ENCODE measurements at regions not wholly inside any gene's neighbourhood (a gene's known extent, or its start where the extent isn't known, plus 50 kb on each side); places are given as distances from the start of the nearest gene placed in this dataset.

DNA sequence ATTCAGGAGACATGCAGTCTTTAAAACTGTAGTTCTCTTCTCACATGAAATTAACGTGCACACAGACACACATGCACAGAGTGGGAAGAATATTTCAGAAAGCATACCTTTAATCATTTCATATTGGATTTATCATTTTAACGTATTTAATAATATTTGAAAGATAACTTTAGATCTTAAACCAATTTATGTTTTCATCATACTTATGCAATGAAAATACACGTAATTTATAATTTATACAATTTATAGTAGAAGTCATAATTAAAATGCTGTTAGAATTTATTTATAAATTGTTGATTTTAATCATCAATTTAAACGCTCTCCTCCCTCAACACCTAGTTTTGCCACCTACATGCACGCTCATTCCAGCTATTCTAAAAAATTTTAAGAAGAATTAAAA, 894.9 kb upstream of the CTNND2 start:
- Histone ChIP-seq H3K4me1 (ENCODE audit: insufficient read depth, low read length) (no peaks in the 10 kb centered on the region), H3K27me3 (ENCODE audit: insufficient read depth, low read length, poor library complexity, severe bottlenecking) (no peaks in the 10 kb centered on the region), H3K27ac (ENCODE audit: low read depth, low read length) (no peak overlapping the region), H3K4me3 (ENCODE audit: low read length) (no peak overlapping the region), H3K9me3 (ENCODE audit: low read length) (no peaks in the 10 kb centered on the region), H3K36me3 (ENCODE audit: insufficient read depth, low read length) (no peaks in the 10 kb centered on the region)
- Mint-ChIP-seq H3K9me3 (peaks cover 2 to 27% (median 14%) of the 10 kb centered on the region in 5 donors), H3K27me3 (no peaks in the 10 kb centered on the region), H3K4me3 (no peak overlapping the region), H3K4me1 (no peaks in the 10 kb centered on the region), H3K36me3 (peaks cover 0 to 6% (median under 1%) of the 10 kb centered on the region in 3 donors), H3K27ac (no peak overlapping the region)
- DNase-seq: no peak
- ChIA-PET POLR2A (no interaction called here), CTCF (no interaction called here)

DNA sequence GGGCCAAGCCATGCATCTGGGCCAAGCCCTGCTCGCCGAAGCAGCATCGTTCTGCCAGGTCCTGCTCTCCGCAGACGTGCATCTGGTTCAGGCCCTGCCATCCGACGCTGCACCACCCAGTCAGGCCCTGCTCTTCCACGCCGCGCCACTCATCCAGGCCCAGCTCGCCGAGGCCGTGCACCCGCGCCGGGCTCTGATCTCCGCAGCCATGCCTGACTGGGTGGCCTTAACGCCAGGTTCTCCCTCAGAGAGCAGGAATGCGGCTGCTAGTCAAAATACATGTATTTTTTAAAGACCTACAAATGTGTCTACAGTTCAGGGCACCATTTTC, 891.1 kb upstream of the CTNND2 start:
- Histone ChIP-seq H3K4me3 (ENCODE audit: low read length) (no peak overlapping the region), H3K36me3 (ENCODE audit: insufficient read depth, low read length) (no peaks in the 10 kb centered on the region), H3K27ac (ENCODE audit: low read depth, low read length) (no peak overlapping the region), H3K27me3 (ENCODE audit: insufficient read depth, low read length, poor library complexity, severe bottlenecking) (no peaks in the 10 kb centered on the region), H3K4me1 (ENCODE audit: insufficient read depth, low read length) (no peaks in the 10 kb centered on the region), H3K9me3 (ENCODE audit: low read length) (no peaks in the 10 kb centered on the region)
- Mint-ChIP-seq H3K4me3 (no peak overlapping the region), H3K27me3 (no peaks in the 10 kb centered on the region), H3K36me3 (peaks cover 0 to 11% (median 2%) of the 10 kb centered on the region in 3 donors), H3K27ac (peak overlapping the region in 1 of 8 donors; percentile 8), H3K9me3 (peaks cover 6 to 23% (median 12%) of the 10 kb centered on the region in 5 donors), H3K4me1 (no peaks in the 10 kb centered on the region)
- ChIA-PET CTCF (no interaction called here), POLR2A (no interaction called here)
- no peak for DNase-seq

DNA sequence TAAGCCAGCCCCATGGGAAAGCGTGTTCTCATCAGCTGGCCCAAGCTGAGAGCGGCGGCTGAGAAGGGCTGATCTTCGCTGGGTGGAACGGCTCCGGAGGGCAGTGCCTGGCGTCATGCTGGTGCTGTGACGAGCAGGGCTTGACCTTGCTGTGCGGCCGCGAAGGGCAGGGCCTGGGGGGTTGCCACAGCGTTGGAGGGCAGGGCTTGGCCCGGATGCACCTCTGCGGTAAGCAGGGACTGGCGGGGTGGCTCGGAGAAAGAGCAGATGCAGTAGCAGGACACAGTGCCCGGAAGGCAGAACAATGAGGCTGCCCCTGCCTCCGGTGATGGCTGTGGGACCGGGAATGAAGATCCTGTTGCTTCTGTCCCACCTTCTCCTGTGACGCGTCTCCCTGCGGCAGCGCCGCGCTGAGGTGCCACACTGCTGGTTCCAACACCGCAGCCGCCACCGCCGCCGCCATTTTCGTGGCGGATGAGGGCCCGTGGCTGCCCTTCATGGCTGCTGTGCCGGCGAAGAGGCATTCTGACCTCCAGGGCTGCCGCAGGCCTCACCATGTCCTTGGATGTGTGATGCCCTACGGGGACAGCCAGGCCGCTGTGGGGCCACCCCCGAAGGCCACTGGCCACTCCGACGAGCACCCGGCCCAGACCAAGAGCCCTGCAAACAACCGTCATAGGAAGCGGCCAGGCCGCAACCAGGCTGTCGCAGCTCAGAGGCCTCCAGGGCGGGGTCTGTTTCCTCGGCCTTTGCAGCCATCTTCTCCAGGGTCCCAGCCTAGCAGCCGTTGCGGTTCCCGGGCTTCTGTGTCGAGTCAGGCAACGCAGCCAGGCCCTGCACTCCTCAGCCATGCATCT, 890.5 kb upstream of the CTNND2 start:
- no peak overlapping the region for H3K27ac Mint-ChIP-seq
- H3K9me3 ChIP-seq (ENCODE audit: low read length): peaks cover 3% of the 10 kb centered on the region
- H3K36me3 ChIP-seq (ENCODE audit: insufficient read depth, low read length): no peaks in the 10 kb centered on the region
- CTCF ChIA-PET: no interaction called here
- no peaks in the 10 kb centered on the region for H3K27me3 ChIP-seq (ENCODE audit: insufficient read depth, low read length, poor library complexity, severe bottlenecking)
- H3K4me3 ChIP-seq (ENCODE audit: low read length): no peak overlapping the region
- no peaks in the 10 kb centered on the region for H3K4me1 Mint-ChIP-seq
- no peaks in the 10 kb centered on the region for H3K27me3 Mint-ChIP-seq
- no peaks in the 10 kb centered on the region for H3K4me1 ChIP-seq (ENCODE audit: insufficient read depth, low read length)
- peaks cover 6 to 23% (median 13%) of the 10 kb centered on the region in 5 donors for H3K9me3 Mint-ChIP-seq
- DNase-seq: no peak
- H3K27ac ChIP-seq (ENCODE audit: low read depth, low read length): no peak overlapping the region
- H3K4me3 Mint-ChIP-seq: no peak overlapping the region
- POLR2A ChIA-PET: no interaction called here
- H3K36me3 Mint-ChIP-seq: peaks cover 0 to 11% (median 2%) of the 10 kb centered on the region in 3 donors

DNA sequence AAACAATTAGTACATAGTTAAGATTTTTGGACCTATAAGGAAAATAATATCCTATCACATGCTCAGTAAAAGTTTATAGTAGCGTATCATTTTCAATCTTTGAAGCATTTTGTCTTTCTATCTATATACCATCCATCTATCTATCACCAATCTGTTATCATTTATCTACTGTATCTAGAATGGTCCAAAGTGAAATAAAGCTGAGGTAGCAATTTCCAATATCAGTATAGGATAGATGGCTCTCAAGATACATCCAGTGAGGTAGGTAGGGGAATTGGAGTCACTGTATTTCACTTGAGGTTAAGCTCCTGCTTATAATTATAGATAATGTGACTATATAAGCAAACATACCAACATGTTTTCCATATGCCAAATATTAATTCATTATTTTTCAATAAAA, 889.1 kb upstream of the CTNND2 start:
- H3K4me1 ChIP-seq (ENCODE audit: insufficient read depth, low read length): no peaks in the 10 kb centered on the region
- H3K27ac ChIP-seq (ENCODE audit: low read depth, low read length): no peak overlapping the region
- Mint-ChIP-seq H3K27me3 (no peaks in the 10 kb centered on the region), H3K9me3 (peaks cover 6 to 23% (median 13%) of the 10 kb centered on the region in 5 donors), H3K4me1 (no peaks in the 10 kb centered on the region), H3K4me3 (no peak overlapping the region), H3K36me3 (peaks cover 0 to 11% (median 2%) of the 10 kb centered on the region in 3 donors), H3K27ac (no peak overlapping the region)
- no peaks in the 10 kb centered on the region for H3K36me3 ChIP-seq (ENCODE audit: insufficient read depth, low read length)
- peaks cover 3% of the 10 kb centered on the region for H3K9me3 ChIP-seq (ENCODE audit: low read length)
- ChIA-PET CTCF (no interaction called here), POLR2A (no interaction called here)
- H3K27me3 ChIP-seq (ENCODE audit: insufficient read depth, low read length, poor library complexity, severe bottlenecking): no peaks in the 10 kb centered on the region
- no peak for DNase-seq
- no peak overlapping the region for H3K4me3 ChIP-seq (ENCODE audit: low read length)

DNA sequence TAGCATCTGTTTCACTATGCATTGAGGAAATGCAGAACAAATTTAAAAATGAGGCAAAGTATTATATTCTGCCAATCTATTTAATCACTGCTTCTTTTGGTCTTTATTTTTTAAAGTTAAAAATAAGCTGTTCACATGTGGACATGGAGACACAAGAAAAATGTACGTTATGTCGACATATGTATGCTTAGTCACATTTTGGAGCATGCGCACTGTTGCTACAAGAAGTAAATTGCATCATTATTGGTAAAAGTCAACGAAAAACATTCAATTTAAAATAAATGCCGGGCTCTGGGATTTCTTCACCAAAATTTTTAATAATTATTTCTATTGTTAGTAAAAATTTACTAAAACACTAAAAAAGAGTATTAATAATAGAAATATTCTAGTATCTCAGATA, 876.3 kb upstream of the CTNND2 start:
- ChIA-PET CTCF (no interaction called here), POLR2A (no interaction called here)
- H3K27ac Mint-ChIP-seq: no peak overlapping the region
- DNase-seq: no peak
- H3K4me3 ChIP-seq (ENCODE audit: low read length): no peak overlapping the region
- peaks cover 0 to 1% (median 0%) of the 10 kb centered on the region in 3 donors for H3K36me3 Mint-ChIP-seq
- no peaks in the 10 kb centered on the region for H3K9me3 ChIP-seq (ENCODE audit: low read length)
- no peaks in the 10 kb centered on the region for H3K4me1 ChIP-seq (ENCODE audit: insufficient read depth, low read length)
- H3K27me3 ChIP-seq (ENCODE audit: insufficient read depth, low read length, poor library complexity, severe bottlenecking): no peaks in the 10 kb centered on the region
- H3K4me1 Mint-ChIP-seq: no peaks in the 10 kb centered on the region
- H3K36me3 ChIP-seq (ENCODE audit: insufficient read depth, low read length): no peaks in the 10 kb centered on the region
- no peak overlapping the region for H3K27ac ChIP-seq (ENCODE audit: low read depth, low read length)
- no peaks in the 10 kb centered on the region for H3K27me3 Mint-ChIP-seq
- H3K4me3 Mint-ChIP-seq: no peak overlapping the region
- peaks cover 0 to 17% (median 2%) of the 10 kb centered on the region in 5 donors for H3K9me3 Mint-ChIP-seq

DNA sequence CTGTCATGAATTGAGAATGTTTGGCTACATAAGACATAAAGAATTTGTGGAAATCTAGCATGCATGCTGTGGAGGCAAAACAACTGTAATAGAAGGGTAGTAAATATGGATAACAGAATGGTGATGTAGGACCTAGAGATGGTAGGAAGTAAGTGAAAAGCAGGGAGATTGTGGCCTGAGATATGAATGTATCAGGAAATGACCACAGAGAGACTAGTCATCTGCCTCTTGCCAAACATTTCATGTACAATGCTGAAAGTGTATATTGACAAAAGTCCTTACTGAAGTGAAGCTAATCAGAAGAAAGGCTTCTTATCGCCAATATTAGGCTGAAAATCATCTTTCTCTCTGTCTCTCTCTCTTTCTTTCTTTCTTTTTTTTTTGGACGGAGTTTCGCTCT, 873.1 kb upstream of the CTNND2 start:
- H3K4me3 ChIP-seq (ENCODE audit: low read length): no peak overlapping the region
- H3K4me3 Mint-ChIP-seq: no peak overlapping the region
- H3K27ac Mint-ChIP-seq: no peak overlapping the region
- no peaks in the 10 kb centered on the region for H3K27me3 Mint-ChIP-seq
- H3K4me1 Mint-ChIP-seq: no peaks in the 10 kb centered on the region
- POLR2A ChIA-PET: no interaction called here
- H3K27me3 ChIP-seq (ENCODE audit: insufficient read depth, low read length, poor library complexity, severe bottlenecking): no peaks in the 10 kb centered on the region
- H3K9me3 ChIP-seq (ENCODE audit: low read length): no peaks in the 10 kb centered on the region
- no peaks in the 10 kb centered on the region for H3K36me3 Mint-ChIP-seq
- peaks cover 2 to 20% (median 4%) of the 10 kb centered on the region in 5 donors for H3K9me3 Mint-ChIP-seq
- H3K36me3 ChIP-seq (ENCODE audit: insufficient read depth, low read length): no peaks in the 10 kb centered on the region
- CTCF ChIA-PET: no interaction called here
- no peak overlapping the region for H3K27ac ChIP-seq (ENCODE audit: low read depth, low read length)
- H3K4me1 ChIP-seq (ENCODE audit: insufficient read depth, low read length): no peaks in the 10 kb centered on the region
- DNase-seq: no peak

DNA sequence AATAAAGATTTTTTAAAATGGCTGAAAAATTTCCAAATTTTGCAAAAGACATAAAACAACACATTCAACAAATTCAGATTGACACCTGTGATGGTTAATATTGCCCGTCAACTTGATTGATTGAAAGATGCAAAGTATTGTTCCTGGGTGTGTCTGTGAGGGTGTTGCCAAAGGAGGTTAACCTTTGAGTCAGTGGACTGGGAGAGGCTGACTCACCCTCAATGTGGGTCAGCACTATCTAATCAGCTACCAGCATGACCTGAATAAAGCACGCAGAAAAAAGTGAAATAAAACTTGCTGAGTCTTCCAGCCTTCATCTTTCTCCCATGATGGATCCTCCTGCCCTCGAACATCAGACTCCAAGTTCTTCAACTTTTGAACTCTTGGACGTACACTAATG, 868.0 kb upstream of the CTNND2 start:
- Histone ChIP-seq H3K36me3 (ENCODE audit: insufficient read depth, low read length) (no peaks in the 10 kb centered on the region), H3K9me3 (ENCODE audit: low read length) (no peaks in the 10 kb centered on the region), H3K27ac (ENCODE audit: low read depth, low read length) (no peak overlapping the region), H3K4me3 (ENCODE audit: low read length) (no peak overlapping the region), H3K4me1 (ENCODE audit: insufficient read depth, low read length) (no peaks in the 10 kb centered on the region), H3K27me3 (ENCODE audit: insufficient read depth, low read length, poor library complexity, severe bottlenecking) (no peaks in the 10 kb centered on the region)
- no peak for DNase-seq
- Mint-ChIP-seq H3K9me3 (peaks cover 0 to 18% (median 4%) of the 10 kb centered on the region in 5 donors), H3K4me3 (no peak overlapping the region), H3K4me1 (no peaks in the 10 kb centered on the region), H3K27me3 (no peaks in the 10 kb centered on the region), H3K27ac (no peak overlapping the region), H3K36me3 (no peaks in the 10 kb centered on the region)
- POLR2A ChIA-PET: no interaction called here
- CTCF ChIA-PET: no interaction called here

DNA sequence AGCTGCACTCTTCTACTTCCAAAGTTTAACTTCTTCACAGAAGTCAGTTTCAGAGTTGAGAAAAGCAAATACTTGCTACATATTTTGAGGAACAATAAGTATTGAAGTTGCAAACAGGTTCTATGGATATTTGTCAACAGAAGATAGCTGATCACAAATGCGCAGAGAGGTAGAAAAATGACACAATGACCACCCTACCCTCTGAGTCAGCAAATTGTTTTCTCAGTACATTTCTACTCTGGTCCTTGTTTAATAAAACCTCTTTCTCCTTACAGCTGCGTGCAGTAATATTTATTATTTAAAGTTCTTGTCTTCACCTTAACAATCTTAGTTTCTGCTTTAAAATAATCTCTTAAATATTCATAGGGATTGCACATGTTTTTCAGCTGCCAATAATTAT, 855.1 kb upstream of the CTNND2 start:
- CTCF ChIA-PET: no interaction called here

More for the DNA sequence above, 855.1 kb upstream of the CTNND2 start:
- Histone ChIP-seq H3K9me3 (ENCODE audit: low read length) (no peaks in the 10 kb centered on the region), H3K27me3 (ENCODE audit: insufficient read depth, low read length, poor library complexity, severe bottlenecking) (no peaks in the 10 kb centered on the region), H3K4me1 (ENCODE audit: insufficient read depth, low read length) (no peaks in the 10 kb centered on the region), H3K36me3 (ENCODE audit: insufficient read depth, low read length) (no peaks in the 10 kb centered on the region), H3K4me3 (ENCODE audit: low read length) (no peak overlapping the region), H3K27ac (ENCODE audit: low read depth, low read length) (no peak overlapping the region)
- Mint-ChIP-seq H3K27me3 (no peaks in the 10 kb centered on the region), H3K4me1 (no peaks in the 10 kb centered on the region), H3K36me3 (no peaks in the 10 kb centered on the region), H3K9me3 (peaks cover 0 to 10% (median 6%) of the 10 kb centered on the region in 5 donors), H3K27ac (no peak overlapping the region), H3K4me3 (no peak overlapping the region)
- POLR2A ChIA-PET: no interaction called here
- no peak for DNase-seq
